NCI-H1048 (cell line): ENCODE measurements at regions not wholly inside any gene's neighbourhood (a gene's known extent, or its start where the extent isn't known, plus 50 kb on each side); places are given as distances from the start of the nearest gene placed in this dataset.

Source experiments
- DNase-seq: peaks from one replicate; lab custom pipeline; 2025; lab: John Stamatoyannopoulos, UW

DNA sequence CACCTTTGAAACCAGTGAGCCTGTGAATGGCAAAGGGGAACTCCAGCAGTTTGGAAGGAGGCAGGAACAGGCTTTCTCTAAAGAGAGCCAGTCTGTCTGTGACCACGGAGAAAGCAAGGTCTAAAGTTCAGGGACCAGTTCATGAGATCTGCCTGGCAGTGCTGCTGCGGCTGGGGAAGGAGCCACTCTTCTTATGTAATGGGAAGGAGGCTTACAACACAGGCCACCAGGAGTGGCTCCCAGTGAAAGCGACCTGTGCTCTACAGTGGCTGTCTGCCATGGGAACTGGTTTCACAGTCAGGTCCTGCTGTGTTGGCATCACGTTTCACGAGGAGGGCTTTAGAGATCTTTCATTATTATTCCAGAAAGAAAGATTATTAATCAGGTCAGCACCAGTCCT is 291.9 kb upstream of the PRDM1 start:
- DNase-seq = no peak

DNA sequence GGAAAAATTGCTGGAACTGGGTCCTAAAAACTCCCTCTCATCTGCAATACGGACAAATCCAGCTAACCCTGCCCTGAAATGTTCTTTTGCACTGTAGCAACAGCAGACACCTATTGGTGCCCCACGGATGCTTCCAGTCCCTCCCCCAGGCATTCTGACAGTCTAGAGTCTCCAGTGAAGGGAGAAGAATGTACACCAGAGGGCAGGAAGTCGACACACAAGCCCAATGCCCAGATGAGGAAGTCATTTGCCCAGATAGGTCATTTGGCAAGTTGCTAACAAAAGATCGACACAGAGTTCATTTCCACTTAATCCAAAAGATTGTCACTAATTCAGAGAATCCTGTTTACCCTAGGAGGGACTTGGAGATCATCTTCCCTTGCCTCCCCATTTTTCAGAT is 293.0 kb upstream of the PRDM1 start:
- DNase-seq = no peak

GRCh38 chr6:105791583-105792318 is 294.4 kb upstream of the PRDM1 start:
- no peak for DNase-seq

GRCh38 chr6:105791179-105791578 is 295.0 kb upstream of the PRDM1 start:
- DNase-seq = no peak

GRCh38 chr6:105790635-105791034 is 295.5 kb upstream of the PRDM1 start:
- DNase-seq = no peak

GRCh38 chr6:105789935-105790334 is 296.2 kb upstream of the PRDM1 start:
- DNase-seq = no peak

GRCh38 chr6:105787747-105788146 is 298.4 kb upstream of the PRDM1 start:
- no peak for DNase-seq

GRCh38 chr6:105786890-105787655 is 299.1 kb upstream of the PRDM1 start:
- DNase-seq = no peak

DNA sequence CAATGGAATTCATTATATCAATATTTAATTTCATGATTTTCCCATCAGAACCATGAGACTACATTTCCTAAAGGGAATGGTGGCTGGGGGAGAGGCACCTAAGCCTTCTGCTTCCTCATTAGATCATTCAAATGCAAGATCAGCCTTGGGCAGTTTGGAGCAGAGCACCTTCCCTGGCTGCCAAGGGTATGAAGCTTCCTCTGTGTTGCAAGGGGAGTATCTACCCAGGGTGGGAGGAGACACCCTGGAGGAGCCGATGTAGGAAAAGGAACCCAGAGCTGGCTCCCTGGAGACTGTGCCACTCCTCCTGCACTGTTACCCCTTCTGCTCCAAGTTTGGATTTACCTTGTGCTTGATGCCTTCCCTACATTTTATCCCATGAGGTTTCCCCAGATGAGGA is 299.7 kb upstream of the PRDM1 start:
- no peak for DNase-seq

DNA sequence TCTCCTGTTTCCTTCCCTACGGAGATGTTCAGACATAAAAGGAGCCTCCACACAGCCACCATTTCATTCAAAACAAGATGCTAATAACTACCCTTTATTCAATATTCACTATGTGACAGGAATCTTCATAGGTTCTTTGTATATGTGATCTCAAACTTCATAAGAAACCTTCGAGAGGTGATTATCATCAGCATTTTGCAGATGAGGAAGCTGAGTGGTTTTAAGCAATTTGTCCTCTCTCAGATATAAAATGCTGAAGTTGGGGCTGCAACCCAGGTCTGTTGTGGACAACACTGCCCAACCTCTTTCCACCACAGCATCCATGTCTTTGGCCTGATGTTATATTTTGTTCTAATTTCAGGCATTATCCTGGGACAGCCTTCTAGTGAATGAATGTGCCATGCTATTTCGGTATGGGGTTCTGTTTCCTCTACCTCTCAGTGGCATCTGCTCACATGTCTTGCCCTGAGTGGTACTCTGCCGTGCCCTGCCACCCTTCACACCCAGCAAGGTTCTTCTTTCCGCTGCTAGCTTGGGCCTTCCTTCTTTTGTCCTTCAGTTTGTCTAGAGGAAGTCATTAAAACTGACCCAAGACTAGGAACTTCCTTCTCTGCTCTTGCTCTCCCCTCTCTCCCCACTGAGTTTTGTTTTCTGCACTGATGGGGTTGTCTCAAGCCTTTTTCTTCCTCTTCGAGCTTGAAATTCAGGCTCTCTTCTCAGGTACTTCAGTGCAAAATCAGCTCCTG is 300.9 kb upstream of the PRDM1 start:
- DNase-seq = no peak

GRCh38 chr6:105784179-105784578 is 302.0 kb upstream of the PRDM1 start:
- DNase-seq = no peak

DNA sequence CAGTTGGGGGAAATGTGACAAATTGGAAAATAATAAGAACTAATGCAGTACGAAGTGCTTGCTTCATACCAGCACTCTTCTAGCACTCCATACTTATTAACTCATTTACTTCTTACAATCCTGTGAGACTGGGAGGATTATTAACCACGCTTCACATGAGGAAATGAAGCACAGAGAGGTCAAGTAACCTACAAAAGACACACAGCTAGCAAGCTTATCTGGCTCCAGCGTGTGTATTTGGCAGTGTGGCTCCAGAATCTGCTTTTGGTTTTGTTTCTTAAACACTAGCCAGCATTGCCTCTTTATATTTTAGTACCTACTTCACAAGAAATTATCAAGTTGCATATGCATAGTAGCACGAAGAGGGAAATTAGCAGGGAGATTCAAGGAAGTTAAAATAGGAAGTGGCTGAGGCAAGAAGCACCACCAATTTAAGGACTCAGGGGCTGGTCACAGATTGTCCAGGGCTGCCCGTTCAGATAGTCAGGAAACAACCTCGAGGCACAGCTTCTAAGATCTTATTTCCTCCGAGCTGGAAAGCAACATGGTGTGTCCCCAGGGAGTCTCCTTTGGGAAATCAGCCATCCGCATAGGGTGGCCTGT is 302.7 kb upstream of the PRDM1 start:
- DNase-seq = no peak

DNA sequence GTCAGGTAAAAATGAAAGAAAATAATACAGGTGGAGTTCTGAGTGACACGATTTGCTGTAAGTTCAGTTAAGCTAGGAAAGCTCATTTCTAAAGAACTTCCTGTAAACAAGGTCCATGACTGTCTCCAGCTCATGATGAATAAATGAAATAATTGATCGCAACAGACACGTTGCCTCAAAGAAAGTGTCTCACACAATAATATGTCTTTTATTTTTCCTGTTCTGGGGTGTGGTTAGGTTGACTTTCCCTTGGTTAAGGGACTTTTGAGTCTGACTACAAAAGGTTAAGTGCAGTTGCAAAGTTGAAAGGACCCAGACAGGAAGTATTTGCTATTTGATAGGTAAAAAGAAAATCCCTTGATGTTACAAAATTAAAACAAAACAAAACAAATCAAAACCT is 304.2 kb upstream of the PRDM1 start:
- DNase-seq = no peak

DNA sequence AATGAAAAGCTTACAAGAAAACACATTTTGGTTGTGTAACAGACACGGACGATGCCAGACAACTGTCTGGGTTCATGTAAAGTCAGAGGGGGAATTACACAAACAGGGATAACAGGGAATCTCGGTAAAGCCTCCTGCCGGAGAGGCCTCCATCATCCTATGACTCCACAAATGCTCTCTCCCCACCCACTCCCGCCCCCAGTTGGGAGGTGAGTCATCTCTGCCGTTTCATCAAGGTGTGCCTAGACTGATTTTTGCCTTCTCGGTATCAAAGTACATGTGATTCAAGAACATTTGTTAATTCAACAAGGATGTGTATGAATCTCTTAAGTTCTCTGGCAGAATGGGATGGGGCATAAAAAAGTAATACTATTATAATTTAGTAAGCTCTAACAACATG is 304.9 kb upstream of the PRDM1 start:
- no peak for DNase-seq

DNA sequence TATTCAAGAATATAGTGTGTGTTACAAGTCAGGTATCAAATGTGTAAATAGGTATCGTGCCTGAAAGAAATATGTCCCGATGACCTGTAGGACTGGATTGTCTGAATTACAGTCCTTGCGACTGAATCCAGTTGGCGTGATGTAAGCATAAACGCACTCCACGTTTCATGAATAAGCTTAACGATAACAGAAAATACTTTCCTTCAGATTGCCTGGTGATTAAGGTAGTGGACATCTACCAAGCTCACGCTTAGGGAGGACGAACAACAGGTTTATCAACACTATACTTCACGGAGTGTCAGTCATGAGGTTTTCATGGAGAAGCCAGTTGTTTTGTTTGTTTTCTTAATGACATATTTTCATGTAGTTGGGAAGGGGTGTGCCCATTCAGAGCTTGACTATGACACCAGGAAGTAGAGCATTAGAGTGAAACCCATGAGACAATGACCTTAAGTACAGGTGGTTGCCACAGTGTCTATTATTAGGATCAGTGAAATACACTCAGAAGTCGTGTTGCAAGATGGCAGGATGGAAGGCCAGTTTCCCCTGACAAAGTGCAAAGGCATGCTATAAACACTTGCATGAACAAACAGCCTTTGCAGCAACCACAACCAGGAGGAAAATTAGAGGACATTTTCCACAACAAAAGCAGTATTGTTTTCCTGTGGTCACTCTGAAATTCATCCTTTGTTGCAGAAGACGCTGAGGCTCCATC is 305.8 kb upstream of the PRDM1 start:
- DNase-seq = no peak

DNA sequence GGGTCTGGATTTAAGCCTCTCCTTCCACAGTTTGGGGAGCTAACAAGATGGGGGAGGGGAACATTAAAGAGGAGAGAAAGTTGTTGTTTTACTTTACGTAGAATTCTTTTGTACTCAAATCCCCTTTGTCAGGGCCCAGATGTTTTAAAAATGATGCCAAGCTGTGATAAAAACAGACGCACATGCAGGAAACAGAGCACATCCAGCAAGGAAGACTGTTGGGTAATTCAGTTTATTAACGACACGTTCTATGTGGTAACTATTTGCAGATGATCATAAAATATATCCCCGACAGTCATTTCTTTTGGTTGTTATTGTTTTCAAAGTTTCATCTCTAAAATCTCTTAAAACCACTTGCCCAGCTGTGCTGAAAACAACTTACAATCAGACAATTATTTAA is 307.0 kb upstream of the PRDM1 start:
- no peak for DNase-seq

DNA sequence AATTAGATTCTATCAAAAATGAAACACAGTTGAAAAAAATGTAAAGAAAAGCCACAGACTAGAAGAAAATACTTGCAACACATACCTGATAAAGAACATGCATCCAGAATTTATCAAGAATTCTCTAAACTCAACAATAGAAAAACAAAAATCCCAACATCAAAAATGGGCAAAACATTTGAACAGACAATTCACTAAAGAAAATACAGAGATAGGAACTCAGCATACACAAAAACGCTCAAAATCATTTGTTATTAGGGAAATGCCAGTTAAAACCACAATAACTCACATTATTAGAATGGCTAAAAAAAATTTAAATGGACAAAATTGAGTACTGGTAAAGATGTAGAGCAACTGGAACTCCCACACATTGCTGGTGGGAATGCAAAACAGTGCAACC is 311.0 kb upstream of the PRDM1 start:
- DNase-seq = no peak

GRCh38 chr6:105774247-105774646 is 311.9 kb upstream of the PRDM1 start:
- no peak for DNase-seq

DNA sequence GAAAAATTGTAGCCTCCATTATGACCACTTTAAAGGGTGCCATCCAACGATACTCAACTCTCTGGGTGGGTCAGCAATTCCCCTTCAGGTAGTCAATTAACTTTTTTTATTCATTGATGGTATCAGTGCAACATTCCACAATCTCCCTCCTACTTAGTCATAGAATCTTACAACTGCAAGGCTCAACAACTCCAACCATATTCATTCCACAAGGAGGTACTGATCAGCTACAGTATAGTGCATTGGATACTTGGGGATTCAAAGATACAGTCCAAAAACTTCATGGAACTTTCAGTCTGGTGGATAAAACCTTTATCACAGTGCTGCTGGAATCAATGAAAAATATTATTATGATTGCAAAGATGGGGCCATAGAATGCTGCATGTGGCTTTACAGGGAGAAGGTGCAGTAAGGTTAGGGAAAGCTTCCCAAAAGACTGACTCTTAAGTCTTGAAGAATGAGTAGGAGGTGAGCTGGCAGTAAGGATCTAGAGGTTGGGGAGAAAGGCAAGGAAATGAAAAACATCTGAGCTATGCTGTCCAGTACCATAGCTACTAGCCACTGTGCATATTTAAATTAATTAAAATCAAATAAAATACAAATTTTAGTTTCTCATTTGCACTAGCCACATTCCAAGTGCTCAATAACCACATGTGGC is 314.7 kb upstream of the PRDM1 start:
- DNase-seq = no peak

- DNase-seq = no peak
Measured at GRCh38 chr6:105769987-105770386, 316.1 kb upstream of the PRDM1 start.

DNA sequence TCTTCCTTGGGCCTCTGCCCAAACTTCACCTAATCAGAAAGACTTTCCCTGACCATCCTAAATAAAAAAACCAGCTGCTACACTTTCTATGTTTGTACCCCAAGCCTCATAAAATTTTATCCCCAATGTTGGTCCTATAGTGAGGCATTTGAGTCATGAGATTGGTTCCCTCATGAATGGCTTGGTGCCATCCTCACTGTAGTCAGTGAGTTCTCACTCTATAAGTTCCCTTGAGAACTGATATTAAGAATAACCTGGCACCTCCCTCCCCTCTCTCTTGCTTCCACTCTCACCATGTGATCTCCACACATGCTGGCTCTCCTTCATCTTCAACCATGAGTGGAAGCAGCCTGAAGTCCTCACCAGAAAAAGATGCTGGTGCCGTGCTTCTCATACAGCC is 316.9 kb upstream of the PRDM1 start:
- no peak for DNase-seq
